Epithelial cell of proximal tubule (primary cell): ENCODE measurements at regions not wholly inside any gene's neighbourhood (a gene's known extent, or its start where the extent isn't known, plus 50 kb on each side); places are given as distances from the start of the nearest gene placed in this dataset.

Experiments
- DNase-seq: peaks from one replicate; pipeline ENCODE4 v3.0.0-alpha.2; 2011; ENCODE audit warnings: low read depth
- H3K4me3 ChIP-seq: 2 replicates; pipeline ENCODE4 v1.5.1; 2011; ENCODE audit warnings: low read depth, mild to moderate bottlenecking, low read length
- TF ChIP-seq, protein P1 (sequence below): conservative IDR thresholded peaks from 2 replicates; pipeline ENCODE4 v1.5.1; 2012; ENCODE audit warnings: low read depth, mild to moderate bottlenecking, low read length

DNA sequence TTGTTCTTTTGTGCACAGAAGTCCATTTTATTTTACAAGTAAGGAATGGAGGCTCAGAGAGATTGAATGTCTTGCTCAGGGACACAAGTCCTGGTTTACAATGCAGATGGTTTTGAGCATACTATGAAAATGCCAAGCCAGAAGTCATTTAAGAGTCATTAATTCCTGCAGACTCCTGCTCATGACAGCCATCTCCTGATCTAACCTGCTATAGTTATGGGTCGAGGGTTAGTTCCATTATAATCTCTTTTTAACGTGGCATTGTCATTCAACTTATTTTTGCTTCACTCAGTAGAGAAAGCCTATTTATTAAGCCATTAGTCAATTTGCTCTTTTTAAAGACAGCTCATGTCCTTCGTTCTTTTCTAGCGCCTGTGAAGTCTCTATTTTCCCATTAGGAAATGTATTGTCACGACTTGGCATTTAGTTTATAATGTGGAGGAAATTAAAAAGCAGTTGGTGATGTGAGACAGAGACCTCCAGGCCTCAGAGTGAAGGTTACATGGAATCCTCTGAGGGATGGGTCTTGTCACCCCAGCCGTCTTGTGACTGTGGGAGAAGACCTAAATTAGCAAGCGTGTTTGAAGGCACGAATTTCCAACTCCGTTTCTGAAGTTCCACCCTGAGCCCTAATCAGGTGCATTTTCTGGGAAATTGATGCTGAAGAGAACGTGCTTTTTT is 84.1 kb downstream of the ACTBL2 start:
- DNase-seq: no peak
- TF ChIP-seq, protein P1, sequence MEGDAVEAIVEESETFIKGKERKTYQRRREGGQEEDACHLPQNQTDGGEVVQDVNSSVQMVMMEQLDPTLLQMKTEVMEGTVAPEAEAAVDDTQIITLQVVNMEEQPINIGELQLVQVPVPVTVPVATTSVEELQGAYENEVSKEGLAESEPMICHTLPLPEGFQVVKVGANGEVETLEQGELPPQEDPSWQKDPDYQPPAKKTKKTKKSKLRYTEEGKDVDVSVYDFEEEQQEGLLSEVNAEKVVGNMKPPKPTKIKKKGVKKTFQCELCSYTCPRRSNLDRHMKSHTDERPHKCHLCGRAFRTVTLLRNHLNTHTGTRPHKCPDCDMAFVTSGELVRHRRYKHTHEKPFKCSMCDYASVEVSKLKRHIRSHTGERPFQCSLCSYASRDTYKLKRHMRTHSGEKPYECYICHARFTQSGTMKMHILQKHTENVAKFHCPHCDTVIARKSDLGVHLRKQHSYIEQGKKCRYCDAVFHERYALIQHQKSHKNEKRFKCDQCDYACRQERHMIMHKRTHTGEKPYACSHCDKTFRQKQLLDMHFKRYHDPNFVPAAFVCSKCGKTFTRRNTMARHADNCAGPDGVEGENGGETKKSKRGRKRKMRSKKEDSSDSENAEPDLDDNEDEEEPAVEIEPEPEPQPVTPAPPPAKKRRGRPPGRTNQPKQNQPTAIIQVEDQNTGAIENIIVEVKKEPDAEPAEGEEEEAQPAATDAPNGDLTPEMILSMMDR: no peak
- H3K4me3 ChIP-seq: no peak overlapping the region

DNA sequence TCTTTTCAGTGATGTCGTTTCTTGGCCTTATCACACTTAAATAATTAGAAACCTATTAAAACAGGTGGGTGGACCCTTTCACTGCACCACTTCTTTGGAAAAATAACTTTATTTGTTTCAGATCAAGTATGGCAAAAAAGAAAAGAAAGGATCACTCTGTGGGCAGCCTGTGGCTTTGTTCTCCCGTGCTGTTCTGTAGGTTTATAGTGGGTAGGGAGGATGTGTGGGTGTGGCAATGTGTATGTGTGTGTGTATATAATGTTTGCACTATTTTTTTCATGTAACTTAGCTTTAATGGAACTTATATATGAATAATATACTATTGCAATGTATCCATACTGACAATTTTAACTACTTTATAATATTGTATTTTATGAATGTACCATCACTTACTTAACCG is 85.9 kb downstream of the ACTBL2 start:
- no peak for DNase-seq
- TF ChIP-seq, protein P1: no peak

DNA sequence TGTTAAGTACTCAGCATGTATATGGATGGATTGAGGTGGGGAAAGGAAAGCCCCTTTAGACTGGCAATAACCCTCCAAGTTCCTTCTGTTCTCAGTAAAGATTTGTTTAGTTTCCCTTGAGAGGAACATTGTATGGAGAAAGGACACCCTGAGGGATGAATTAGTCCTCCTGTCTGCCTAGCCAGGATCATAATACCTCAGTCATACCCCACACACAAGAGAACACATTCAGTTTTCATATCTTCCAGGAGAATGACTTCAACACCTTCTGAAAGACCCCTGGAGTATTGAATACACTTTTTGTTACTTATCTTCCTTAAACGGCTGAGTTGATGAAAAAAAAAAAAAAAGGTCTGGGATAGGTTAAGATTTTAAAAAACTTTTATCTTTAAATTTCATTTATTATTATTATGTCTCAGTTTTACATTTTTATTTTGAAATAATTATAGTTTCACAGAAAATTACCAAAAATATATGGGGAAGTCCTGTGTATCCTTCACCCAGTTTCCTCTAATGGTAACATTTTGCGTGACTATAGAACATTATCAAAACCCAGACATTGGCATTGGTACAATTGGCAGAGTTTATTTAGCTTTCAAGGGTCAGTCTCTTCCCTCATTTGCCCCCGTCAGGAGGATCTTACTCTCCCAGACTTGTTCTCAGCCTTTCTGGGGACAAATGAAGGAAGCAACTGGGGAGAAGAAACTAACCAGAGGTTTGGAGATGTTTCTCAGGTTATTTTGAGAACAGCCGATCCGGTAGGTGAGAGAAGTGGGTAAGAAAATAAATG is 88.0 kb downstream of the ACTBL2 start:
- no peak overlapping the region for H3K4me3 ChIP-seq
- DNase-seq: no peak
- TF ChIP-seq, protein P1: no peak

More for the DNA sequence above, 85.9 kb downstream of the ACTBL2 start:
- no peak overlapping the region for H3K4me3 ChIP-seq

DNA sequence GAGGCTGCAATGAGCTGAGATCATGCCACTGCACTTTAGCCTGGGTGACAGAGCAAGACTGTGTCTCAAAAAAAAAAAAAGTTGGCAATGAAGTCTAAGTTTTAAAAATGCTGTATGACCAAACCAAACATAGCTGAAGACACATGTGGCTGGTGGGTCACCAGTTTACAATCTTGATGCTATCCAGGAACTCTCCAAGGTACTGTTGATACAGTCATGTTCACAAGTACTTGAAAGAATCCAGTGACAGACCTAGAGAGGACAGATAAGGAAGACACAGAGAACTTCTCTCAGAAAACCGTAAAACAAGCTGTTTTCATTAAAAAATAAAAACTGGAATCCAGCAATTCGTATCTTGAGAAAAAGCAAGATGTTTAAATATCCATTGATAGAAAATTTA is 95.7 kb downstream of the ACTBL2 start:
- TF ChIP-seq, protein P1: no peak
- H3K4me3 ChIP-seq: no peak overlapping the region
- no peak for DNase-seq

DNA sequence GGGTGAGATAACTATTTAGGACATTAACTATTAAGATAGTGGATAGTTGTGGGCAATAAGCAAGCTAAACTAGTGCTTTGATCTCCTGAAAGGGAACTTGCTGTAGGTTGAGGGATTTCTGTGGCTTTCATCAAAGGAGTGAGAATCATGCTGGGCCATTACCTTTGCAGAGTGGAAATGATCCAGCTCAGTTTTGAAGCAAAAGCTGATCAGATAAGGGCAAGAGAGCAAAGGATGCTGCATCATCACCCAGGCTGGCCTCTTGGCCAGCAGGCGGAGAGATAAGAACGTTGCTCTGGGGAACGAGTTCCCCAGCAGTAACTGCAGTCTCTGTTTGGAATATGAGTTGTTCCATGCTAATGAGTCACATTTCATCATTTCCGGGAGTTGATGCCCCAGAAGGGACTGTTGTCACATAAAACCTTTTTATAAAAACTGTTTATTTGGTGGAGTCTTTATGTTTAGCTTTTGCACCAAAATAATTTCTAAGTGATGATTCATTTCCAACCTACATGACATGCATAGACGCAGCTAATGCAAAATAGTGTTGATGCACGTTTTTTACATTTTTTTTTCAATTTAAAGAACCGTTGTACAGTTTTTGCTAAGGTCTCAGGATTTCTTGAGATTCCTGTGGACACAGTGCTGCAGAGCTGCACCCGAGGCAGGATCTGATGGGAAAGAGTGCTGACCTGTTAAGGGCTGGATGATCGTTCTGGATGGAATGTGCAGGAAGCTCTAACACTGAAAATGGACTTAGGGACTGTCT is 99.3 kb downstream of the ACTBL2 start:
- TF ChIP-seq, protein P1: no peak
- no peak for DNase-seq
- H3K4me3 ChIP-seq: no peak overlapping the region

DNA sequence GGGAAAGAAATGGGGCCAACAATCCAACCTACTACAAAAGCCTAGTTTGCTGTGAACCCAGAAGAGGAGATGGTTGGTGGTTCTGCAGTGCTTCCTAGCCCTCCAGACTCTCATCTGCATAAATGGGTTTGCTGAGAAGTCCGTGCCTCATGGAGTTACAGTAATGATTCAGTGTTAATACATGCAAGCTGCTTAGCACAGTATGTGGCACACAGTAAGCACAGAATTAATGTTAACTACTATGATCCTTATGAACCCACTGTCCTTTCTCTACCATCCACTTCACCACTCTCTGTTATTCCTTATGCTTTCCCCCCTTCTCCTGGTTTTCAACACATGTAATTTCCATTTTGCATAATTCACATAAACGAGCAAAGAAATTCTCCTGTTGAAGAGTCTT is 100.0 kb downstream of the ACTBL2 start:
- H3K4me3 ChIP-seq: no peak overlapping the region

More for the DNA sequence above, 100.0 kb downstream of the ACTBL2 start:
- TF ChIP-seq, protein P1: no peak
- no peak for DNase-seq
